C4-2B (cell line): ENCODE measurements at regions not wholly inside any gene's neighbourhood (a gene's known extent, or its start where the extent isn't known, plus 50 kb on each side); places are given as distances from the start of the nearest gene placed in this dataset.

Experiments used
- CTCF ChIP-seq: fragments of 450-650 bp; conservative IDR thresholded peaks from 2 replicates; pipeline ENCODE4 v1.5.1; 2017; ENCODE audit warnings: mild to moderate bottlenecking
- ZFX ChIP-seq: fragments of 450-650 bp; IDR thresholded peaks from 2 replicates; pipeline ENCODE4 v1.6.1; 2017

GRCh38 chr12:74608231-74608775 is 70.7 kb downstream of the ATXN7L3B start:
- TF ChIP-seq CTCF (no peak), ZFX (no peak)
